H1 (cell line): ENCODE measurements at regions not wholly inside any gene's neighbourhood (a gene's known extent, or its start where the extent isn't known, plus 50 kb on each side); places are given as distances from the start of the nearest gene placed in this dataset.

ENCODE experiments used
- CTCF ChIA-PET: fragments of 300-600 bp; sonication (Branson Sonifier 250); formaldehyde crosslinking; loops from one replicate; lab custom pipeline; 2021; ENCODE audit not compliant: partially characterized antibody; lab: Charles Lee
- POLR2A ChIA-PET: fragments of 300-600 bp; sonication (Branson Sonifier 250); formaldehyde crosslinking; loops from one replicate; lab custom pipeline; 2021; ENCODE audit warnings: inconsistent platforms; ENCODE audit not compliant: partially characterized antibody; lab: Charles Lee
- DNase-seq, 2 experiments: peaks; one replicate each; pipeline versions ENCODE4 v3.0.0 to v3.0.0-alpha.2; 2010 to 2022; ENCODE audit warnings: low spot score in 2 of 2, low read depth in 1 of 2, mixed read lengths in 1 of 2
- FAIRE-seq: peaks from 2 replicates; lab custom pipeline; 2011; peaks lifted over from hg19 to GRCh38; lab: Jason Lieb, UNC
- H2AFZ ChIP-seq: 2 replicates; pipeline ENCODE4 v1.8.1; 2012; ENCODE audit warnings: low read length, inconsistent platforms
- H2AK5ac ChIP-seq: 2 replicates; pipeline ENCODE4 v1.6.1; 2013; ENCODE audit warnings: low read depth, low read length
- H2BK120ac ChIP-seq: replicated peaks from 2 replicates; pipeline ENCODE3; 2013; ENCODE audit warnings: low read depth, low read length, inconsistent platforms
- H2BK12ac ChIP-seq: 2 replicates; pipeline ENCODE4 v1.6.1; 2013; ENCODE audit warnings: low read depth, low read length
- H2BK15ac ChIP-seq: 2 replicates; pipeline ENCODE4 v1.6.1; 2013; ENCODE audit warnings: low read length
- H2BK20ac ChIP-seq: 2 replicates; pipeline ENCODE4 v1.6.1; 2013; ENCODE audit warnings: low read length
- H2BK5ac ChIP-seq: 2 replicates; pipeline ENCODE4 v1.6.1; 2013; ENCODE audit warnings: low read depth, low read length
- H3K14ac ChIP-seq: 2 replicates; pipeline ENCODE4 v1.6.1; 2013; ENCODE audit warnings: inconsistent platforms; ENCODE audit not compliant: insufficient read length
- H3K18ac ChIP-seq: 2 replicates; pipeline ENCODE4 v1.6.1; 2013; ENCODE audit warnings: low read length; ENCODE audit errors: extremely low read depth
- H3K23ac ChIP-seq: 2 replicates; pipeline ENCODE4 v1.6.1; 2013; ENCODE audit warnings: inconsistent platforms; ENCODE audit not compliant: insufficient read length
- H3K23me2 ChIP-seq: 2 replicates; pipeline ENCODE4 v1.6.1; 2013; ENCODE audit warnings: low read depth, low read length
- H3K27ac ChIP-seq: 2 replicates; pipeline ENCODE4 v1.6.1; 2011; ENCODE audit warnings: low read depth, low read length, inconsistent platforms
- H3K27me3 ChIP-seq, 4 experiments: replicated peaks in 1 of 4; 1 replicate in 1 of 4; 2 replicates in 3 of 4; pipeline versions ENCODE4 v1.6.1 to v1.8.1; 2011 to 2013; ENCODE audit warnings: low read length in 3 of 4, mild to moderate bottlenecking in 3 of 4, inconsistent platforms in 2 of 4, mixed read lengths in 2 of 4, moderate library complexity in 1 of 4; ENCODE audit not compliant: control insufficient read depth in 3 of 4, insufficient read depth in 3 of 4; ENCODE audit errors: extremely low read depth in 1 of 4
- H3K36me3 ChIP-seq, 4 experiments: 2 replicates each; pipeline versions ENCODE4 v1.6.1 to v1.8.1; 2011 to 2013; ENCODE audit warnings: mild to moderate bottlenecking in 4 of 4, low read length in 3 of 4, moderate library complexity in 2 of 4, control low read depth in 1 of 4, inconsistent platforms in 1 of 4; ENCODE audit not compliant: insufficient read depth in 4 of 4, control insufficient read depth in 2 of 4
- H3K4ac ChIP-seq: replicated peaks from 2 replicates; pipeline ENCODE3; 2013; ENCODE audit warnings: low read length, low read depth, mixed read lengths, inconsistent platforms; ENCODE audit not compliant: insufficient read length
- H3K4me1 ChIP-seq, 4 experiments: replicated peaks in 1 of 4; 1 replicate in 1 of 4; 2 replicates in 3 of 4; pipeline versions ENCODE4 v1.6.1 to v1.8.1; 2011 to 2013; ENCODE audit warnings: low read length in 3 of 4, inconsistent platforms in 2 of 4, mixed read lengths in 1 of 4; ENCODE audit not compliant: insufficient read depth in 4 of 4, control insufficient read depth in 3 of 4
- H3K4me2 ChIP-seq, 2 experiments: 2 replicates each; pipeline versions ENCODE4 v1.6.1 to v1.8.1; 2011 to 2013; ENCODE audit warnings: low read depth in 2 of 2, low read length in 2 of 2, control low read depth in 1 of 2, inconsistent platforms in 1 of 2, mild to moderate bottlenecking in 1 of 2; ENCODE audit not compliant: insufficient read depth in 1 of 2
- H3K4me3 ChIP-seq, 4 experiments: fragments of 200-600, 300-600 bp in 1 of 4; sonication (generic), shearing (Covaris generic), sonication (Bioruptor Twin) in 1 of 4; 2 replicates each; pipeline versions ENCODE4 v1.5.1 to v1.8.1; 2011 to 2016; ENCODE audit warnings: low read length in 4 of 4, low read depth in 3 of 4, control low read depth in 2 of 4, inconsistent platforms in 2 of 4, mild to moderate bottlenecking in 2 of 4, mixed read lengths in 1 of 4, moderate library complexity in 1 of 4; ENCODE audit not compliant: insufficient read depth in 2 of 4; ENCODE audit errors: extremely low read depth in 1 of 4
- H3K56ac ChIP-seq: replicated peaks from 2 replicates; pipeline ENCODE3; 2013; ENCODE audit warnings: low read depth, mild to moderate bottlenecking, mixed read lengths, low read length, inconsistent platforms; ENCODE audit not compliant: insufficient read length
- H3K79me1 ChIP-seq: 2 replicates; pipeline ENCODE4 v1.6.1; 2013; ENCODE audit warnings: low read depth, low read length, control low read depth
- H3K79me2 ChIP-seq, 2 experiments: 2 replicates each; pipeline versions ENCODE4 v1.6.1 to v1.8.1; 2012 to 2013; ENCODE audit warnings: low read length in 2 of 2, mild to moderate bottlenecking in 2 of 2, inconsistent platforms in 1 of 2; ENCODE audit not compliant: insufficient read depth in 2 of 2, control insufficient read depth in 1 of 2
- H3K9ac ChIP-seq, 4 experiments: replicated peaks in 1 of 4; 1 replicate in 1 of 4; 2 replicates in 3 of 4; pipeline versions ENCODE4 v1.6.1 to v1.8.1; 2011 to 2013; ENCODE audit warnings: low read depth in 3 of 4, low read length in 3 of 4, control low read depth in 2 of 4, mild to moderate bottlenecking in 2 of 4, moderate library complexity in 2 of 4, inconsistent platforms in 1 of 4; ENCODE audit errors: extremely low read depth in 1 of 4
- H3K9me3 ChIP-seq, 2 experiments: 2 replicates each; pipeline versions ENCODE4 v1.6.1 to v1.8.1; 2012 to 2013; ENCODE audit warnings: mild to moderate bottlenecking in 2 of 2, moderate library complexity in 2 of 2, control low read depth in 1 of 2, inconsistent platforms in 1 of 2, low read depth in 1 of 2, low read length in 1 of 2, mixed read lengths in 1 of 2; ENCODE audit not compliant: insufficient read depth in 2 of 2
- H4K20me1 ChIP-seq, 2 experiments: replicated peaks in 1 of 2; 2 replicates each; pipeline versions ENCODE3 to v1.8.1; 2011 to 2013; ENCODE audit warnings: inconsistent platforms in 2 of 2, low read length in 2 of 2, mild to moderate bottlenecking in 1 of 2; ENCODE audit not compliant: insufficient read depth in 2 of 2, control insufficient read depth in 1 of 2
- H4K5ac ChIP-seq: 2 replicates; pipeline ENCODE4 v1.6.1; 2013; ENCODE audit warnings: low read length, low read depth, mixed read lengths, inconsistent platforms; ENCODE audit not compliant: insufficient read length
- H4K8ac ChIP-seq: 2 replicates; pipeline ENCODE4 v1.8.0; 2013; ENCODE audit warnings: mild to moderate bottlenecking, moderate library complexity, low read length, inconsistent platforms; ENCODE audit not compliant: insufficient read depth; ENCODE audit errors: extremely low read depth
- H4K91ac ChIP-seq: replicated peaks from 2 replicates; pipeline ENCODE3; 2013; ENCODE audit warnings: low read length, mixed read lengths, inconsistent platforms; ENCODE audit not compliant: insufficient read length
- FOSL1 ChIP-seq: IDR thresholded peaks from 2 replicates; pipeline ENCODE4 v1.6.1; 2011; ENCODE audit warnings: mild to moderate bottlenecking, low read depth, low read length, moderate library complexity; ENCODE audit not compliant: insufficient read depth
- GTF2F1 ChIP-seq: IDR thresholded peaks from 2 replicates; pipeline ENCODE4 v1.6.1; 2012; ENCODE audit warnings: low read depth, low read length, improper control_type of control experiment, borderline replicate concordance
- NANOG ChIP-seq: IDR thresholded peaks from 2 replicates; pipeline ENCODE4 v1.6.1; 2011; ENCODE audit warnings: low read length, low read depth, mild to moderate bottlenecking, inconsistent platforms; ENCODE audit not compliant: insufficient read depth, poor library complexity, severe bottlenecking
- POLR2AphosphoS5 ChIP-seq: IDR thresholded peaks from 2 replicates; pipeline ENCODE4 v1.6.1; 2011; ENCODE audit warnings: low read depth, low read length
- TAF7 ChIP-seq: optimal IDR thresholded peaks from 2 replicates; pipeline ENCODE3; 2011; ENCODE audit warnings: low read depth, mild to moderate bottlenecking, inconsistent platforms, low read length, moderate library complexity, borderline replicate concordance
- WGBS, 2 experiments: shearing (Covaris generic) in 1 of 2; methylation state at CpG; one replicate each; pipeline versions ENCODE4 v1.1.6 to v1.1.7; 2013 to 2015; ENCODE audit warnings: low lambda C conversion rate in 2 of 2, mixed read lengths in 2 of 2, inconsistent platforms in 1 of 2, low coverage in 1 of 2, missing lambda C conversion rate in 1 of 2; ENCODE audit not compliant: insufficient replicate concordance in 2 of 2, insufficient coverage in 1 of 2, insufficient read length in 1 of 2; ENCODE audit errors: extremely low coverage in 1 of 2, missing lambda C conversion rate in 1 of 2; 5-methylcytosine and 5-hydroxymethylcytosine counted together

GRCh38 chr13:84821261-84821660 is 939.0 kb upstream of the SLITRK1 start:
- ChIA-PET CTCF (no interaction called here), POLR2A (no interaction called here)
- no peak for DNase-seq
- no peak overlapping the region for H2BK20ac ChIP-seq
- H3K4me1 ChIP-seq = peaks cover 0 to 3% (median 0%) of the 10 kb centered on the region in 4 experiments; a peak in 2 of 7 replicates
- 88% methylated on average over 3 of the region's 3 CpGs; no CpG with 5 or more reads in 1 of the 2 experiments for WGBS, 2 experiments
- no peak overlapping the region for H4K5ac ChIP-seq
- H3K27me3 ChIP-seq = no peaks in the 10 kb centered on the region
- no peak overlapping the region for H2BK15ac ChIP-seq
- FAIRE-seq = no peak
- H3K23me2 ChIP-seq = no peaks in the 10 kb centered on the region
- H4K91ac ChIP-seq = no peak overlapping the region
- no peak overlapping the region for H3K27ac ChIP-seq
- no peak overlapping the region for H2BK5ac ChIP-seq
- no peaks in the 10 kb centered on the region for H3K9me3 ChIP-seq
- H3K4me2 ChIP-seq = no peak overlapping the region
- H4K8ac ChIP-seq = no peak overlapping the region
- H3K4me3 ChIP-seq = no peak overlapping the region
- H3K14ac ChIP-seq = no peak overlapping the region
- no peak overlapping the region for H3K9ac ChIP-seq
- H2BK120ac ChIP-seq = no peak overlapping the region
- H3K23ac ChIP-seq = no peak overlapping the region
- H3K18ac ChIP-seq = no peak overlapping the region
- no peak overlapping the region for H2AK5ac ChIP-seq
- no peak overlapping the region for H3K56ac ChIP-seq
- H3K36me3 ChIP-seq = no peaks in the 10 kb centered on the region
- no peak overlapping the region for H3K4ac ChIP-seq
- H3K79me1 ChIP-seq = no peaks in the 10 kb centered on the region
- H2BK12ac ChIP-seq = no peak overlapping the region
- no peaks in the 10 kb centered on the region for H4K20me1 ChIP-seq
- TF ChIP-seq FOSL1 = no peak
- no peak for TF ChIP-seq GTF2F1
- no peak for TF ChIP-seq POLR2AphosphoS5
- no peak for TF ChIP-seq NANOG
- no peak for TF ChIP-seq TAF7
- H3K79me2 ChIP-seq = no peaks in the 10 kb centered on the region
- H2AFZ ChIP-seq = peak overlapping the region; percentile 73; the same call in 1 of the 2 replicates
